Parathyroid adenoma (tissue), 2 donors: ENCODE measurements at regions not wholly inside any gene's neighbourhood (a gene's known extent, or its start where the extent isn't known, plus 50 kb on each side); places are given as distances from the start of the nearest gene placed in this dataset.

ENCODE experiments used
- H2AFZ ChIP-seq: fragments of 300-600 bp; sonication (generic); one replicate; pipeline ENCODE4 v1.7.0; 2017; ENCODE audit warnings: antibody characterized with exemption, mild to moderate bottlenecking
- H3K27ac ChIP-seq: fragments of 300-600 bp; sonication (generic); one replicate; pipeline ENCODE4 v1.7.0; 2017
- H3K27me3 ChIP-seq: fragments of 300-600 bp; sonication (generic); one replicate; pipeline ENCODE4 v1.7.0; 2017; ENCODE audit warnings: low read length; ENCODE audit not compliant: control insufficient read depth, insufficient read depth
- H3K36me3 ChIP-seq: fragments of 300-600 bp; sonication (generic); one replicate; pipeline ENCODE4 v1.7.0; 2017; ENCODE audit warnings: low read length; ENCODE audit not compliant: control insufficient read depth, insufficient read depth
- H3K4me1 ChIP-seq: fragments of 300-600 bp; sonication (generic); one replicate; pipeline ENCODE4 v1.7.0; 2017; ENCODE audit warnings: control low read depth
- H3K4me2 ChIP-seq: fragments of 300-600 bp; sonication (generic); one replicate; pipeline ENCODE4 v1.7.0; 2017; ENCODE audit warnings: low read length
- H3K4me3 ChIP-seq: fragments of 300-600 bp; sonication (generic); one replicate; pipeline ENCODE4 v1.7.0; 2017; ENCODE audit warnings: low read depth, low read length
- H3K79me2 ChIP-seq: fragments of 300-600 bp; sonication (generic); one replicate; pipeline ENCODE4 v1.7.0; 2017; ENCODE audit warnings: control low read depth
- H3K9ac ChIP-seq: fragments of 300-600 bp; sonication (generic); one replicate; pipeline ENCODE4 v1.7.0; 2017; ENCODE audit warnings: mild to moderate bottlenecking
- H3K9me3 ChIP-seq: fragments of 300-600 bp; sonication (generic); one replicate; pipeline ENCODE4 v1.7.0; 2017; ENCODE audit warnings: low read length; ENCODE audit not compliant: control insufficient read depth
- TF ChIP-seq, protein P1 (sequence below): fragments of 300-600 bp; sonication (generic); IDR thresholded peaks from one replicate; pipeline ENCODE4 v1.7.0; 2017; ENCODE audit warnings: antibody characterized with exemption, mild to moderate bottlenecking
- donor health status: primary hyperparathyroidism.

- H3K9ac ChIP-seq = no peak overlapping the region
- H3K4me2 ChIP-seq = no peak overlapping the region
- no peaks in the 10 kb centered on the region for H3K27me3 ChIP-seq
- H3K36me3 ChIP-seq = no peaks in the 10 kb centered on the region
- no peak overlapping the region for H3K4me3 ChIP-seq
- TF ChIP-seq, protein P1, sequence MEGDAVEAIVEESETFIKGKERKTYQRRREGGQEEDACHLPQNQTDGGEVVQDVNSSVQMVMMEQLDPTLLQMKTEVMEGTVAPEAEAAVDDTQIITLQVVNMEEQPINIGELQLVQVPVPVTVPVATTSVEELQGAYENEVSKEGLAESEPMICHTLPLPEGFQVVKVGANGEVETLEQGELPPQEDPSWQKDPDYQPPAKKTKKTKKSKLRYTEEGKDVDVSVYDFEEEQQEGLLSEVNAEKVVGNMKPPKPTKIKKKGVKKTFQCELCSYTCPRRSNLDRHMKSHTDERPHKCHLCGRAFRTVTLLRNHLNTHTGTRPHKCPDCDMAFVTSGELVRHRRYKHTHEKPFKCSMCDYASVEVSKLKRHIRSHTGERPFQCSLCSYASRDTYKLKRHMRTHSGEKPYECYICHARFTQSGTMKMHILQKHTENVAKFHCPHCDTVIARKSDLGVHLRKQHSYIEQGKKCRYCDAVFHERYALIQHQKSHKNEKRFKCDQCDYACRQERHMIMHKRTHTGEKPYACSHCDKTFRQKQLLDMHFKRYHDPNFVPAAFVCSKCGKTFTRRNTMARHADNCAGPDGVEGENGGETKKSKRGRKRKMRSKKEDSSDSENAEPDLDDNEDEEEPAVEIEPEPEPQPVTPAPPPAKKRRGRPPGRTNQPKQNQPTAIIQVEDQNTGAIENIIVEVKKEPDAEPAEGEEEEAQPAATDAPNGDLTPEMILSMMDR = no peak
- H3K9me3 ChIP-seq = no peaks in the 10 kb centered on the region
- no peaks in the 10 kb centered on the region for H3K79me2 ChIP-seq
- no peak overlapping the region for H3K27ac ChIP-seq
- H3K4me1 ChIP-seq = no peaks in the 10 kb centered on the region
- H2AFZ ChIP-seq = no peak overlapping the region
Observed at GRCh38 chr4:18813771-18814170, 792.2 kb upstream of the LCORL start.

- no peaks in the 10 kb centered on the region for H3K79me2 ChIP-seq
- H3K27me3 ChIP-seq = no peaks in the 10 kb centered on the region
- TF ChIP-seq, protein P1 = no peak
- no peaks in the 10 kb centered on the region for H3K4me1 ChIP-seq
- H3K4me3 ChIP-seq = no peak overlapping the region
- H2AFZ ChIP-seq = no peak overlapping the region
- H3K9ac ChIP-seq = no peak overlapping the region
- H3K27ac ChIP-seq = no peak overlapping the region
- H3K36me3 ChIP-seq = no peaks in the 10 kb centered on the region
- no peaks in the 10 kb centered on the region for H3K9me3 ChIP-seq
- H3K4me2 ChIP-seq = no peak overlapping the region
Observed at GRCh38 chr4:18813055-18813454, 791.5 kb upstream of the LCORL start.

- H3K4me2 ChIP-seq = no peak overlapping the region
- no peaks in the 10 kb centered on the region for H3K79me2 ChIP-seq
- no peaks in the 10 kb centered on the region for H3K27me3 ChIP-seq
- no peak overlapping the region for H3K27ac ChIP-seq
- no peak overlapping the region for H2AFZ ChIP-seq
- no peaks in the 10 kb centered on the region for H3K36me3 ChIP-seq
- H3K4me1 ChIP-seq = no peaks in the 10 kb centered on the region
- H3K9me3 ChIP-seq = no peaks in the 10 kb centered on the region
- no peak overlapping the region for H3K4me3 ChIP-seq
- no peak overlapping the region for H3K9ac ChIP-seq
- TF ChIP-seq, protein P1 = no peak
Observed at GRCh38 chr4:18803781-18804180, 782.2 kb upstream of the LCORL start.

DNA sequence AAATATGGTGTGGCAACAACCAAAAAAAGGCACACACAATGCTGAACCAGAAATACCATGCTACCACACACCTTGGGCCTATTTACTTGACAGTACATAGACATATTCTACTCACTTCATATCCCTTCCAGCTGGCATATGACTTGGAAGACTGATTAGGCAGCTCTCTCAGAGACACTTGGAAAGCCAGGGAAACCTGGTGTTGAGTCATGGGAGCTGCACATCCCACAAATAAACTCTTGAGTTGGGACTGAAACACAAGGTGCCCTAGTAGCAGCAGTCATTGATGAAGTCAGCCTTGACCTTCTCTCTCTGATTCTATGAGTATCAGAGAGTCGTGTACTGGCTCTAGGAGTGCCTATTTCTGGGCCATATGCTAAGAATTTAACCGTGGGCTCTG lies 776.6 kb upstream of the LCORL start:
- Histone ChIP-seq H3K36me3 (no peaks in the 10 kb centered on the region), H3K9me3 (no peaks in the 10 kb centered on the region), H3K9ac (no peak overlapping the region), H3K4me3 (no peak overlapping the region), H3K4me1 (no peaks in the 10 kb centered on the region), H2AFZ (no peak overlapping the region), H3K27ac (no peak overlapping the region), H3K4me2 (no peak overlapping the region), H3K79me2 (no peaks in the 10 kb centered on the region), H3K27me3 (no peaks in the 10 kb centered on the region)
- TF ChIP-seq, protein P1 = no peak

- no peak overlapping the region for H3K9ac ChIP-seq
- no peaks in the 10 kb centered on the region for H3K36me3 ChIP-seq
- no peak overlapping the region for H3K4me2 ChIP-seq
- no peak overlapping the region for H3K27ac ChIP-seq
- H3K9me3 ChIP-seq = no peaks in the 10 kb centered on the region
- H3K4me1 ChIP-seq = no peaks in the 10 kb centered on the region
- no peak overlapping the region for H3K4me3 ChIP-seq
- H2AFZ ChIP-seq = no peak overlapping the region
- TF ChIP-seq, protein P1 = no peak
- no peaks in the 10 kb centered on the region for H3K27me3 ChIP-seq
- no peaks in the 10 kb centered on the region for H3K79me2 ChIP-seq
Observed at GRCh38 chr4:18795794-18796193, 774.2 kb upstream of the LCORL start.
